ENCODE measurements at regions not wholly inside any gene's neighbourhood (a gene's known extent, or its start where the extent isn't known, plus 50 kb on each side); places are given as distances from the start of the nearest gene placed in this dataset.

DNA sequence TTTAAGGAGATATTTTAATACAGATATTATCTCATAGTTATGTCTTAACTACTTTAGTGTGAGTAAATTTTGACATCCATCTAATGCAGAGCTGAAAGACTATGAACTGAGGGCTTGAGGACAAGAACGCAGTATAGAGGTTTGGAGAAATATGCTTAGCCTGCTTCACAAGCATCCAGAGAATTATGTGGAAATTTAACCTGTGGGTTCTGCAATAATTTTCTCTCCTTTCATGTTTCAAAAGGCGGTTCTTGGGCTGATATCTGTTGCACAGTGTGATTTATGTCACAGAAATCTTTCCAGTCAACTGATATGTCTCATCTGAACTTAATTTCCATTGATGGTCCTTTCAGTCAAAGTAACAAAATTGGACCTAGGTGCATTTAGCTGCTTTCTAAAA is 371.9 kb upstream of the VRK2 start:
- intact Hi-C loops (cut with micrococcal nuclease; ENCODE audit: unreplicated experiment) = no loop called here
- Histone ChIP-seq H3K36me3 (ENCODE audit: control insufficient read depth, insufficient read depth, low read length) (no peaks in the 10 kb centered on the region), H3K4me1 (no peaks in the 10 kb centered on the region), H3K27me3 (replicated peaks; ENCODE audit: control insufficient read depth, insufficient read depth, low read length) (no peaks in the 10 kb centered on the region), H3K4me3 (ENCODE audit: low read depth, low read length) (no peak overlapping the region), H3K9me3 (no peaks in the 10 kb centered on the region)
- no peaks in the 10 kb centered on the region for H3K4me1 Mint-ChIP-seq (ENCODE audit: low read depth, unreplicated experiment)
- no peak overlapping the region for H3K4me3 Mint-ChIP-seq (ENCODE audit: unreplicated experiment)
- no peaks in the 10 kb centered on the region for H3K36me3 Mint-ChIP-seq (ENCODE audit: insufficient read depth, unreplicated experiment)
- H3K27me3 Mint-ChIP-seq (ENCODE audit: insufficient read depth, unreplicated experiment) = no peaks in the 10 kb centered on the region
- no peak overlapping the region for H3K27ac Mint-ChIP-seq (ENCODE audit: unreplicated experiment)
- ChIA-PET CTCF (no interaction called here), POLR2A (no interaction called here)
- no peaks in the 10 kb centered on the region for H3K9me3 Mint-ChIP-seq (ENCODE audit: unreplicated experiment)
- BruUV-seq (replicated peaks) = no TSS peak
- no peak for DNase-seq
- TF ChIP-seq, protein P1, sequence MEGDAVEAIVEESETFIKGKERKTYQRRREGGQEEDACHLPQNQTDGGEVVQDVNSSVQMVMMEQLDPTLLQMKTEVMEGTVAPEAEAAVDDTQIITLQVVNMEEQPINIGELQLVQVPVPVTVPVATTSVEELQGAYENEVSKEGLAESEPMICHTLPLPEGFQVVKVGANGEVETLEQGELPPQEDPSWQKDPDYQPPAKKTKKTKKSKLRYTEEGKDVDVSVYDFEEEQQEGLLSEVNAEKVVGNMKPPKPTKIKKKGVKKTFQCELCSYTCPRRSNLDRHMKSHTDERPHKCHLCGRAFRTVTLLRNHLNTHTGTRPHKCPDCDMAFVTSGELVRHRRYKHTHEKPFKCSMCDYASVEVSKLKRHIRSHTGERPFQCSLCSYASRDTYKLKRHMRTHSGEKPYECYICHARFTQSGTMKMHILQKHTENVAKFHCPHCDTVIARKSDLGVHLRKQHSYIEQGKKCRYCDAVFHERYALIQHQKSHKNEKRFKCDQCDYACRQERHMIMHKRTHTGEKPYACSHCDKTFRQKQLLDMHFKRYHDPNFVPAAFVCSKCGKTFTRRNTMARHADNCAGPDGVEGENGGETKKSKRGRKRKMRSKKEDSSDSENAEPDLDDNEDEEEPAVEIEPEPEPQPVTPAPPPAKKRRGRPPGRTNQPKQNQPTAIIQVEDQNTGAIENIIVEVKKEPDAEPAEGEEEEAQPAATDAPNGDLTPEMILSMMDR (IDR thresholded peaks at IDR 0.05; ENCODE audit: insufficient read depth in 1 of 2, low read depth in 1 of 2, low read length in 1 of 2, severe bottlenecking in 1 of 2, unreplicated experiment in 1 of 2) = no peak

DNA sequence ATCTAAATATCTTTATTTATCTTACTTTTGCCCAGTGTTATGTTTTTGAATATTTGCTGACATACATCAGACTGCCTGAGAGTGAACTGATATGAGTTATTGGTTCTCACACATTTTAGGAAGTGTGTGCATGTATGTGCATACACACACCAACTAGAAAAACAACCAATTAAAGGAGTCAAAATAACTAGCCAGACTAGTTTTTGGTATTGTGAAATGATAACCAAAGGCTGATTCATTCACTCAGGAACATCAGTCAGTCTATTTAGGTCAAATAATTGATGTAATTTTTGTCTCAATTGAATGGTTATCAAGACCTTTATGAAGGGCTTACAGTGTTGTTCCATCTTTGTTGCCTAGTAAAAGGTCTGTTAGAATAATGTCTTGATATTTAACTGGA is 369.3 kb upstream of the VRK2 start:
- H3K27me3 ChIP-seq (replicated peaks; ENCODE audit: control insufficient read depth, insufficient read depth, low read length) = no peaks in the 10 kb centered on the region
- ChIA-PET POLR2A (no interaction called here), CTCF (no interaction called here)
- TF ChIP-seq, protein P1 (IDR thresholded peaks at IDR 0.05; ENCODE audit: insufficient read depth in 1 of 2, low read depth in 1 of 2, low read length in 1 of 2, severe bottlenecking in 1 of 2, unreplicated experiment in 1 of 2) = no peak
- H3K9me3 Mint-ChIP-seq (ENCODE audit: unreplicated experiment) = no peaks in the 10 kb centered on the region
- no peaks in the 10 kb centered on the region for H3K36me3 ChIP-seq (ENCODE audit: control insufficient read depth, insufficient read depth, low read length)
- no peaks in the 10 kb centered on the region for H3K4me1 Mint-ChIP-seq (ENCODE audit: low read depth, unreplicated experiment)
- no TSS peak for BruUV-seq (replicated peaks)
- no peak overlapping the region for H3K4me3 ChIP-seq (ENCODE audit: low read depth, low read length)
- no peak overlapping the region for H3K27ac Mint-ChIP-seq (ENCODE audit: unreplicated experiment)
- no peaks in the 10 kb centered on the region for H3K9me3 ChIP-seq
- DNase-seq = no peak
- H3K36me3 Mint-ChIP-seq (ENCODE audit: insufficient read depth, unreplicated experiment) = no peaks in the 10 kb centered on the region
- H3K4me3 Mint-ChIP-seq (ENCODE audit: unreplicated experiment) = no peak overlapping the region
- intact Hi-C loops (cut with micrococcal nuclease; ENCODE audit: unreplicated experiment) = no loop called here
- H3K27me3 Mint-ChIP-seq (ENCODE audit: insufficient read depth, unreplicated experiment) = no peaks in the 10 kb centered on the region
- H3K4me1 ChIP-seq = no peaks in the 10 kb centered on the region

DNA sequence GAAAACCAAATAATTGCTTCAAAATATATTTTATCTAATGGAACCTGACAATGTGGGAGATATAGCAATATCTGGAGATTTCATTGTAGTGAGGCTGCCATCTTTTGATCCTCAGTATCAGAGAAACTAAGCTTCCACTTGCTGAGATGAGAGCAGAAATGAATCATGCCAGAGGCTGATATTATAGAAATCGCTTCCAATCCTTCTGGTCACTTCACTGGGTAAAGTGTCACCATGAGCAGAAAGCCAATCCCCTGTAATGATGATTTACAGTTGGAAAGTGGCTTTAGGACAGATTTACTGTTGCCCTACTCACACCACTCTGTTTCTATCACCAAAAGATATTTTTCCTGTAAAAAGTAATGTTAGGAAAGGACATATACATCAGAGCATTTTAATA is 365.0 kb upstream of the VRK2 start:
- no TSS peak for BruUV-seq (replicated peaks)
- intact Hi-C loops (cut with micrococcal nuclease; ENCODE audit: unreplicated experiment) = no loop called here
- Mint-ChIP-seq H3K27ac (ENCODE audit: unreplicated experiment) (no peak overlapping the region), H3K9me3 (ENCODE audit: unreplicated experiment) (no peaks in the 10 kb centered on the region), H3K4me3 (ENCODE audit: unreplicated experiment) (no peak overlapping the region), H3K27me3 (ENCODE audit: insufficient read depth, unreplicated experiment) (no peaks in the 10 kb centered on the region), H3K4me1 (ENCODE audit: low read depth, unreplicated experiment) (no peaks in the 10 kb centered on the region), H3K36me3 (ENCODE audit: insufficient read depth, unreplicated experiment) (no peaks in the 10 kb centered on the region)
- no peaks in the 10 kb centered on the region for H3K27me3 ChIP-seq (replicated peaks; ENCODE audit: control insufficient read depth, insufficient read depth, low read length)
- no peak overlapping the region for H3K4me3 ChIP-seq (ENCODE audit: low read depth, low read length)
- H3K4me1 ChIP-seq = no peaks in the 10 kb centered on the region
- TF ChIP-seq, protein P1 (IDR thresholded peaks at IDR 0.05; ENCODE audit: insufficient read depth in 1 of 2, low read depth in 1 of 2, low read length in 1 of 2, severe bottlenecking in 1 of 2, unreplicated experiment in 1 of 2) = no peak
- DNase-seq = no peak
- ChIA-PET POLR2A (no interaction called here), CTCF (no interaction called here)
- no peaks in the 10 kb centered on the region for H3K9me3 ChIP-seq
- no peaks in the 10 kb centered on the region for H3K36me3 ChIP-seq (ENCODE audit: control insufficient read depth, insufficient read depth, low read length)

All from Caco-2 (cell line).